ENCODE measurements at regions not wholly inside any gene's neighbourhood (a gene's known extent, or its start where the extent isn't known, plus 50 kb on each side); places are given as distances from the start of the nearest gene placed in this dataset.

DNA sequence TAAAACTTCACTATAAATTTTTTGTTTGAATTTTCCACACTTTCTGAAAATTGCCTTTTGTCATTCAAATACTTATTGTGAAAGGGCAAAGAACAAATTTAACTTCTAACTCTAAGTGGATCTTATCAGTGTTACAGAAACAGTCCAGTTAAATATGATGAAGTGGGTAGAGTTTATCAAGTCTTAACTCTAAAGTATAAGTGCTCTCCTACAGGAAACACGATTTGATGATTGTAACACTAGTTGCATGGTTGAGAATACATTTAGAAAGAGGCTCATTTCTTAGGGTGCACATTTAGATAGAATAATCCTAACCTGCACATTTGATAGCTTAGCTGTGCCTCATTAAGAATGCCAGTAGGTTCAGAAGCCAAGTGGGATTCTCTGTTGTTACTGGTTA, 838.3 kb upstream of the ATXN7L3B start:
- no peak for TF ChIP-seq POLR2AphosphoS5 (IDR thresholded peaks at IDR 0.05; ENCODE audit: low read depth, low read length)
- TF ChIP-seq, protein P1, sequence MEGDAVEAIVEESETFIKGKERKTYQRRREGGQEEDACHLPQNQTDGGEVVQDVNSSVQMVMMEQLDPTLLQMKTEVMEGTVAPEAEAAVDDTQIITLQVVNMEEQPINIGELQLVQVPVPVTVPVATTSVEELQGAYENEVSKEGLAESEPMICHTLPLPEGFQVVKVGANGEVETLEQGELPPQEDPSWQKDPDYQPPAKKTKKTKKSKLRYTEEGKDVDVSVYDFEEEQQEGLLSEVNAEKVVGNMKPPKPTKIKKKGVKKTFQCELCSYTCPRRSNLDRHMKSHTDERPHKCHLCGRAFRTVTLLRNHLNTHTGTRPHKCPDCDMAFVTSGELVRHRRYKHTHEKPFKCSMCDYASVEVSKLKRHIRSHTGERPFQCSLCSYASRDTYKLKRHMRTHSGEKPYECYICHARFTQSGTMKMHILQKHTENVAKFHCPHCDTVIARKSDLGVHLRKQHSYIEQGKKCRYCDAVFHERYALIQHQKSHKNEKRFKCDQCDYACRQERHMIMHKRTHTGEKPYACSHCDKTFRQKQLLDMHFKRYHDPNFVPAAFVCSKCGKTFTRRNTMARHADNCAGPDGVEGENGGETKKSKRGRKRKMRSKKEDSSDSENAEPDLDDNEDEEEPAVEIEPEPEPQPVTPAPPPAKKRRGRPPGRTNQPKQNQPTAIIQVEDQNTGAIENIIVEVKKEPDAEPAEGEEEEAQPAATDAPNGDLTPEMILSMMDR (IDR thresholded peaks at IDR 0.05) = no peak

Data from Panc1 (cell line).